ENCODE measurements at regions not wholly inside any gene's neighbourhood (a gene's known extent, or its start where the extent isn't known, plus 50 kb on each side); places are given as distances from the start of the nearest gene placed in this dataset.

DNA sequence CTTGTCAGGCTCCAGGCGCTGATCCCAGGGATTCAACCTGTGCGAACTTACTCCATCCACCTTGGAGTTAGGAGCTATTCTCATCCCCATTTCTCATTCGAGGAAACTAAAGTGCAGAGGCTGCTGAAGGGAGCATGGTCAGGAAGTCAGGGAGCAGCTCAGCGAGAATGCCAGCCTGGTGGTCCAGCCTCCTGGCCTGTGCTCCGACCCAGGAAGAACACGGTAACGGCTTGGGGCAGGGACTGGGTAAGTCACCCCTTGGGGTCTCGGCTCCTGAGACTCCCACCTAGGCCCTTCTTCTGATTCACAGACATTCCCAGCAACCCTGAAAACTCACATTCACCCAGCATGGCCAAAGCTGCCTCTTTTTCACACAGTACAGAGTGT lies 132.8 kb downstream of the CRYBB2 start:
- Histone ChIP-seq H2AFZ (no peak overlapping the region), H3K4me2 (no peak overlapping the region), H3F3A (replicated peaks; ENCODE audit: low read depth) (peaks cover 7% of the 10 kb centered on the region), H3K27me3 (ENCODE audit: insufficient read depth) (no peaks in the 10 kb centered on the region), H3K36me3 (ENCODE audit: insufficient read depth) (peaks cover 17% of the 10 kb centered on the region), H3K4me1 (ENCODE audit: insufficient read depth) (no peaks in the 10 kb centered on the region), H4K20me1 (replicated peaks; ENCODE audit: insufficient read depth) (peaks cover 10% of the 10 kb centered on the region), H3K79me2 (replicated peaks; ENCODE audit: insufficient read depth) (no peaks in the 10 kb centered on the region), H3K27ac (ENCODE audit: low read depth) (no peak overlapping the region), H3K9me2 (ENCODE audit: insufficient read depth) (no peaks in the 10 kb centered on the region), H3K4me3 (no peak overlapping the region)
- no peak for DNase-seq (ENCODE audit: low spot score)
- Mint-ChIP-seq H3K4me1 (no peaks in the 10 kb centered on the region), H3K27me3 (ENCODE audit: insufficient read depth, low read depth, poor library complexity) (peaks cover 4% of the 10 kb centered on the region), H3K4me3 (no peak overlapping the region), H3K9me3 (peaks cover 14% of the 10 kb centered on the region), H3K27ac (no peak overlapping the region), H3K36me3 (ENCODE audit: low read depth) (peaks cover 79% of the 10 kb centered on the region)
- no peak for ATAC-seq
- no peak for TF ChIP-seq ZNF331 (CRISPR knock-in tag; IDR thresholded peaks at IDR 0.05; ENCODE audit: low read depth)
- TF ChIP-seq, protein P1, sequence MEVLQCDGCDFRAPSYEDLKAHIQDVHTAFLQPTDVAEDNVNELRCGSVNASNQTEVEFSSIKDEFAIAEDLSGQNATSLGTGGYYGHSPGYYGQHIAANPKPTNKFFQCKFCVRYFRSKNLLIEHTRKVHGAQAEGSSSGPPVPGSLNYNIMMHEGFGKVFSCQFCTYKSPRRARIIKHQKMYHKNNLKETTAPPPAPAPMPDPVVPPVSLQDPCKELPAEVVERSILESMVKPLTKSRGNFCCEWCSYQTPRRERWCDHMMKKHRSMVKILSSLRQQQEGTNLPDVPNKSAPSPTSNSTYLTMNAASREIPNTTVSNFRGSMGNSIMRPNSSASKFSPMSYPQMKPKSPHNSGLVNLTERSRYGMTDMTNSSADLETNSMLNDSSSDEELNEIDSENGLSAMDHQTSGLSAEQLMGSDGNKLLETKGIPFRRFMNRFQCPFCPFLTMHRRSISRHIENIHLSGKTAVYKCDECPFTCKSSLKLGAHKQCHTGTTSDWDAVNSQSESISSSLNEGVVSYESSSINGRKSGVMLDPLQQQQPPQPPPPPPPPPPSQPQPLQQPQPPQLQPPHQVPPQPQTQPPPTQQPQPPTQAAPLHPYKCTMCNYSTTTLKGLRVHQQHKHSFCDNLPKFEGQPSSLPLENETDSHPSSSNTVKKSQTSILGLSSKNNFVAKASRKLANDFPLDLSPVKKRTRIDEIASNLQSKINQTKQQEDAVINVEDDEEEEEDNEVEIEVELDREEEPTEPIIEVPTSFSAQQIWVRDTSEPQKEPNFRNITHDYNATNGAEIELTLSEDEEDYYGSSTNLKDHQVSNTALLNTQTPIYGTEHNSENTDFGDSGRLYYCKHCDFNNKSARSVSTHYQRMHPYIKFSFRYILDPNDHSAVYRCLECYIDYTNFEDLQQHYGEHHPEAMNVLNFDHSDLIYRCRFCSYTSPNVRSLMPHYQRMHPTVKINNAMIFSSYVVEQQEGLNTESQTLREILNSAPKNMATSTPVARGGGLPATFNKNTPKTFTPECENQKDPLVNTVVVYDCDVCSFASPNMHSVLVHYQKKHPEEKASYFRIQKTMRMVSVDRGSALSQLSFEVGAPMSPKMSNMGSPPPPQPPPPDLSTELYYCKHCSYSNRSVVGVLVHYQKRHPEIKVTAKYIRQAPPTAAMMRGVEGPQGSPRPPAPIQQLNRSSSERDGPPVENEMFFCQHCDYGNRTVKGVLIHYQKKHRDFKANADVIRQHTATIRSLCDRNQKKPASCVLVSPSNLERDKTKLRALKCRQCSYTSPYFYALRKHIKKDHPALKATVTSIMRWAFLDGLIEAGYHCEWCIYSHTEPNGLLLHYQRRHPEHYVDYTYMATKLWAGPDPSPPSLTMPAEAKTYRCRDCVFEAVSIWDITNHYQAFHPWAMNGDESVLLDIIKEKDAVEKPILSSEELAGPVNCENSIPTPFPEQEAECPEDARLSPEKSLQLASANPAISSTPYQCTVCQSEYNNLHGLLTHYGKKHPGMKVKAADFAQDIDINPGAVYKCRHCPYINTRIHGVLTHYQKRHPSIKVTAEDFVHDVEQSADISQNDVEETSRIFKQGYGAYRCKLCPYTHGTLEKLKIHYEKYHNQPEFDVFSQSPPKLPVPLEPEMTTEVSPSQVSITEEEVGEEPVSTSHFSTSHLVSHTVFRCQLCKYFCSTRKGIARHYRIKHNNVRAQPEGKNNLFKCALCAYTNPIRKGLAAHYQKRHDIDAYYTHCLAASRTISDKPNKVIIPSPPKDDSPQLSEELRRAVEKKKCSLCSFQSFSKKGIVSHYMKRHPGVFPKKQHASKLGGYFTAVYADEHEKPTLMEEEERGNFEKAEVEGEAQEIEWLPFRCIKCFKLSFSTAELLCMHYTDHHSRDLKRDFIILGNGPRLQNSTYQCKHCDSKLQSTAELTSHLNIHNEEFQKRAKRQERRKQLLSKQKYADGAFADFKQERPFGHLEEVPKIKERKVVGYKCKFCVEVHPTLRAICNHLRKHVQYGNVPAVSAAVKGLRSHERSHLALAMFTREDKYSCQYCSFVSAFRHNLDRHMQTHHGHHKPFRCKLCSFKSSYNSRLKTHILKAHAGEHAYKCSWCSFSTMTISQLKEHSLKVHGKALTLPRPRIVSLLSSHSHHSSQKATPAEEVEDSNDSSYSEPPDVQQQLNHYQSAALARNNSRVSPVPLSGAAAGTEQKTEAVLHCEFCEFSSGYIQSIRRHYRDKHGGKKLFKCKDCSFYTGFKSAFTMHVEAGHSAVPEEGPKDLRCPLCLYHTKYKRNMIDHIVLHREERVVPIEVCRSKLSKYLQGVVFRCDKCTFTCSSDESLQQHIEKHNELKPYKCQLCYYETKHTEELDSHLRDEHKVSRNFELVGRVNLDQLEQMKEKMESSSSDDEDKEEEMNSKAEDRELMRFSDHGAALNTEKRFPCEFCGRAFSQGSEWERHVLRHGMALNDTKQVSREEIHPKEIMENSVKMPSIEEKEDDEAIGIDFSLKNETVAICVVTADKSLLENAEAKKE (CRISPR knock-in tag; IDR thresholded peaks at IDR 0.05): no peak
- no peak for TF ChIP-seq CREB1 (CRISPR knock-in tag; IDR thresholded peaks at IDR 0.05; ENCODE audit: low read depth)
- TF ChIP-seq, protein P2, sequence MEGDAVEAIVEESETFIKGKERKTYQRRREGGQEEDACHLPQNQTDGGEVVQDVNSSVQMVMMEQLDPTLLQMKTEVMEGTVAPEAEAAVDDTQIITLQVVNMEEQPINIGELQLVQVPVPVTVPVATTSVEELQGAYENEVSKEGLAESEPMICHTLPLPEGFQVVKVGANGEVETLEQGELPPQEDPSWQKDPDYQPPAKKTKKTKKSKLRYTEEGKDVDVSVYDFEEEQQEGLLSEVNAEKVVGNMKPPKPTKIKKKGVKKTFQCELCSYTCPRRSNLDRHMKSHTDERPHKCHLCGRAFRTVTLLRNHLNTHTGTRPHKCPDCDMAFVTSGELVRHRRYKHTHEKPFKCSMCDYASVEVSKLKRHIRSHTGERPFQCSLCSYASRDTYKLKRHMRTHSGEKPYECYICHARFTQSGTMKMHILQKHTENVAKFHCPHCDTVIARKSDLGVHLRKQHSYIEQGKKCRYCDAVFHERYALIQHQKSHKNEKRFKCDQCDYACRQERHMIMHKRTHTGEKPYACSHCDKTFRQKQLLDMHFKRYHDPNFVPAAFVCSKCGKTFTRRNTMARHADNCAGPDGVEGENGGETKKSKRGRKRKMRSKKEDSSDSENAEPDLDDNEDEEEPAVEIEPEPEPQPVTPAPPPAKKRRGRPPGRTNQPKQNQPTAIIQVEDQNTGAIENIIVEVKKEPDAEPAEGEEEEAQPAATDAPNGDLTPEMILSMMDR (conservative IDR thresholded peaks at IDR 0.05; ENCODE audit: low read depth in 2 of 2): no peak
- TF ChIP-seq NANOG (IDR thresholded peaks at IDR 0.05; ENCODE audit: borderline replicate concordance): no peak
- no peak for TF ChIP-seq ZNF114 (CRISPR knock-in tag; IDR thresholded peaks at IDR 0.05)
- TF ChIP-seq, protein P3, sequence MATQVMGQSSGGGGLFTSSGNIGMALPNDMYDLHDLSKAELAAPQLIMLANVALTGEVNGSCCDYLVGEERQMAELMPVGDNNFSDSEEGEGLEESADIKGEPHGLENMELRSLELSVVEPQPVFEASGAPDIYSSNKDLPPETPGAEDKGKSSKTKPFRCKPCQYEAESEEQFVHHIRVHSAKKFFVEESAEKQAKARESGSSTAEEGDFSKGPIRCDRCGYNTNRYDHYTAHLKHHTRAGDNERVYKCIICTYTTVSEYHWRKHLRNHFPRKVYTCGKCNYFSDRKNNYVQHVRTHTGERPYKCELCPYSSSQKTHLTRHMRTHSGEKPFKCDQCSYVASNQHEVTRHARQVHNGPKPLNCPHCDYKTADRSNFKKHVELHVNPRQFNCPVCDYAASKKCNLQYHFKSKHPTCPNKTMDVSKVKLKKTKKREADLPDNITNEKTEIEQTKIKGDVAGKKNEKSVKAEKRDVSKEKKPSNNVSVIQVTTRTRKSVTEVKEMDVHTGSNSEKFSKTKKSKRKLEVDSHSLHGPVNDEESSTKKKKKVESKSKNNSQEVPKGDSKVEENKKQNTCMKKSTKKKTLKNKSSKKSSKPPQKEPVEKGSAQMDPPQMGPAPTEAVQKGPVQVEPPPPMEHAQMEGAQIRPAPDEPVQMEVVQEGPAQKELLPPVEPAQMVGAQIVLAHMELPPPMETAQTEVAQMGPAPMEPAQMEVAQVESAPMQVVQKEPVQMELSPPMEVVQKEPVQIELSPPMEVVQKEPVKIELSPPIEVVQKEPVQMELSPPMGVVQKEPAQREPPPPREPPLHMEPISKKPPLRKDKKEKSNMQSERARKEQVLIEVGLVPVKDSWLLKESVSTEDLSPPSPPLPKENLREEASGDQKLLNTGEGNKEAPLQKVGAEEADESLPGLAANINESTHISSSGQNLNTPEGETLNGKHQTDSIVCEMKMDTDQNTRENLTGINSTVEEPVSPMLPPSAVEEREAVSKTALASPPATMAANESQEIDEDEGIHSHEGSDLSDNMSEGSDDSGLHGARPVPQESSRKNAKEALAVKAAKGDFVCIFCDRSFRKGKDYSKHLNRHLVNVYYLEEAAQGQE (IDR thresholded peaks at IDR 0.05; ENCODE audit: unreplicated experiment): no peak
- no peak for TF ChIP-seq POLR2AphosphoS5 (IDR thresholded peaks at IDR 0.05; ENCODE audit: low read depth)
- TF ChIP-seq STAT1 (IDR thresholded peaks at IDR 0.05; ENCODE audit: unreplicated experiment): no peak
- TF ChIP-seq EZH2phosphoT487 (IDR thresholded peaks at IDR 0.05; ENCODE audit: unreplicated experiment): no peak
- TF ChIP-seq, protein P4, sequence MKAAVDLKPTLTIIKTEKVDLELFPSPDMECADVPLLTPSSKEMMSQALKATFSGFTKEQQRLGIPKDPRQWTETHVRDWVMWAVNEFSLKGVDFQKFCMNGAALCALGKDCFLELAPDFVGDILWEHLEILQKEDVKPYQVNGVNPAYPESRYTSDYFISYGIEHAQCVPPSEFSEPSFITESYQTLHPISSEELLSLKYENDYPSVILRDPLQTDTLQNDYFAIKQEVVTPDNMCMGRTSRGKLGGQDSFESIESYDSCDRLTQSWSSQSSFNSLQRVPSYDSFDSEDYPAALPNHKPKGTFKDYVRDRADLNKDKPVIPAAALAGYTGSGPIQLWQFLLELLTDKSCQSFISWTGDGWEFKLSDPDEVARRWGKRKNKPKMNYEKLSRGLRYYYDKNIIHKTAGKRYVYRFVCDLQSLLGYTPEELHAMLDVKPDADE (IDR thresholded peaks at IDR 0.05): no peak

All from GM23338 (cell line).